ENCODE measurements at regions not wholly inside any gene's neighbourhood (a gene's known extent, or its start where the extent isn't known, plus 50 kb on each side); places are given as distances from the start of the nearest gene placed in this dataset.

DNA sequence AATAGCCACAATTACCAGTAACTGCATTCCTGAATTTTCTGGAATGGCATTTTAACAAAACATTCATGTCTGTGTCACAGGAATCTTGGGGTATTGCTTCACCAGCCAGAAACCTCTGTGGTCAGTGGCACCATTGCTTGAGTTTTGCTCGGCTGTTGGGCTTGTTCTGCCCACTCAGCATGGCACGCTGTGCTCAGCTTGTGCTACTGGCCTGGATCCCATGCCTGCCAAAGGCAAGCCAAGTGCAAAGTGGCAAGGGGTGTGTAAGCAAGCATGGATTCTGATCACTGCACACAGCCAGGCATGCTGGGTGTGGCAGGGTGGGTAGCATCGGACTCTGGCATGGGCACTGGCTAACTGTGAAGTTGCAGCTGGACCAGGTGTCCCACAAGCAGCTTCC is 1150.9 kb downstream of the MRPL39 start:
- TF ChIP-seq EZH2 (IDR thresholded peaks at IDR 0.05), result no peak
- no peak for TF ChIP-seq POLR2AphosphoS5 (IDR thresholded peaks at IDR 0.05; ENCODE audit: borderline replicate concordance, low read depth, low read length)
- TF ChIP-seq FOXP2 (optimal IDR thresholded peaks at IDR 0.05; ENCODE audit: control extremely low read depth, extremely low read length, insufficient read depth), result no peak

Data from SK-N-MC (cell line).